Astrocyte of the hippocampus (primary cell): ENCODE measurements at regions not wholly inside any gene's neighbourhood (a gene's known extent, or its start where the extent isn't known, plus 50 kb on each side); places are given as distances from the start of the nearest gene placed in this dataset.
"Not testable (repeated sequence)": the region's sequence is repeated elsewhere in the genome, so short reads cannot be mapped to it uniquely, and the experiment has no call there.

Experiments
- DNase-seq: peaks from one replicate; pipeline ENCODE4 v3.0.0; 2011; ENCODE audit warnings: low read depth, low spot score

DNA sequence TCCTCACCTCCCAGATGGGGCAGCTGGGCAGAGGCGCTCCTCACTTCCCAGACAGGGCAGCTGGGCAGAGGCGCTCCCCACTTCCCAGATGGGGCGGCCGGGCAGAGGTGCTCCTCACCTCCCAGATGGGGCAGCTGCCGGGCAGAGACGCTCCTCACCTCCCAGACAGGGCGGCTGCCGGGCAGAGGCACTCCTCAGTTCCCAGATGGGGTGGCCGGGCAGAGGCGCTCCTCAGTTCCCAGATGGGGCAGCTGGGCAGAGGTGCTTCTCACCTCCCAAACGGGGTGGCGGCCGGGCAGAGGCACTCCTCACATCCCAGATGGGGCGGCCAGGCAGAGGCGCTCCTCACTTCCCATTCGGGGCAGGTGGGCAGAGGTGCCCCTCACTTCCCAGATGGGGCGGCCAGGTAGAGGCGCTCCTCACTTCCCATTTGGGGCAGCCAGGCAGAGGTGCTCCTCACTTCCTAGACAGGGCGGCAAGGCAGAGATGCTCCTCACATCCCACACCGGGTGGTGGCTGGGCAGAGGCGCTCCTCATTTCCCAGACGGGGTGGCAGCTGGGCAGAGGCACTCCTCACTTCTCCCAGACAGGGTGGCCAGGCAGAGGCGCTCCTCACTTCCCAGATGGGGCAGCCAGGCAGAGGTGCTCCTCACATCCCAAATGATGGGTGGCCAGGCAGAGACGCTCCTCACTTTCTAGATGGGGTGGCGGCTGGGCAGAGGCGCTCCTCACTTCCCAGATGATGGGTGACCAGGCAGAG, 668.1 kb downstream of the NUP35 start:
- not testable (repeated sequence) for DNase-seq

DNA sequence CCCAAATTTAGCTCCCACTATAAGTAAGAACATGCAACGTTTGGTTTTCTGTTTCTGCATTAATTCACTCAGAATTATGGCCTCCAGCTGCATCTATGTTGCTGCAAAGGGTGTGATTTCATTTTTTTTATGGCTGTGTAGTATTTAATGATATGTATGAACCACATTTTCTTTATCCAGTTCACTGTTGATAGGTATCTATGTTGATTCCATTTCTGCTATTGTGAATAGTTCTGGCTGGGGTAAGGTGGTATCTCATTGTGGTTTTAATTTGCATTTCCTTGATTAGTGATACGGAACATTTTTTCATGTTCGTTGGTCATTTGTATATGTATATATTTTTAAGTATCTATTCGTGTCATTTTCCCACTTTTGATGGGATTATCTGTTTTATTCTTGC, 674.3 kb downstream of the NUP35 start:
- DNase-seq = no peak

GRCh38 chr2:183799761-183800160, 675.5 kb downstream of the NUP35 start:
- no peak for DNase-seq

DNA sequence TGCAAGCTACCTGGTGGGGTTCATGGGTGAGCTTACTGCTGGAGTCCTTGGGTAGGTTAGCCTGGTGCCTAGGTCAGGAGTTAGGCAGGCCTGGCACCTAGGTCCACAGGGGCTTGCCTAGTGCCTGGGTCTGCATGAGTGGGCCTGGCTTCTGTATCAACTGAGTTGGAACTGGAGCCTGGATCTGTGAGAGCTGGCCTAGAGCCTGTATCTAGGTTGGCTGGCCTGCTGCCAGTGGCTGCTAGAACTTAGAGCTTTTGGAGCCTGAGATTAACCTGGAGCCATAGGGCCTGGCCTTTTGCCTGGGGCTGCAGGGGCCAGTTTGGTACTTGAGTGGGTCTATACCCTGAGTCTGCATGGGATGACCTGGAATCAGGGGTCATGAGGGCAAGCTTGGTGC, 679.4 kb downstream of the NUP35 start:
- no peak for DNase-seq

DNA sequence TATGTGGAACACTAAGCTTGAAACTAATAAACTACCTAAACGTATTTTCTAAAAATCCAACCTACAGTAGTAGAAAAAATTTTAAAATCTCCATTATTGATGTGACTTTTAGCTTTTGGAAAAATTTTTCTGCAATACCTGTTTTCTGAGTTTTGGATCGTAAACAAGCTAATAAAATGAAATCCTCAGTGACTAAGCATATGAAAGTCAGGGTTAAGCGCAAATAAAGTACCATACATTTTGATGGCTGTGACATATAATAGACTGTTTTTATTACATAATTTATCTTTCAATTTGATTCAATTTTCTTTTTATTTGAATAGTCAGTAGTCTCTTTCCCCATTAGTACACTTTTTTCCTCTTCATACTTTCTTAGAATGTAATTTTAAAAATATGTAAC, 683.6 kb downstream of the NUP35 start:
- DNase-seq = no peak

DNA sequence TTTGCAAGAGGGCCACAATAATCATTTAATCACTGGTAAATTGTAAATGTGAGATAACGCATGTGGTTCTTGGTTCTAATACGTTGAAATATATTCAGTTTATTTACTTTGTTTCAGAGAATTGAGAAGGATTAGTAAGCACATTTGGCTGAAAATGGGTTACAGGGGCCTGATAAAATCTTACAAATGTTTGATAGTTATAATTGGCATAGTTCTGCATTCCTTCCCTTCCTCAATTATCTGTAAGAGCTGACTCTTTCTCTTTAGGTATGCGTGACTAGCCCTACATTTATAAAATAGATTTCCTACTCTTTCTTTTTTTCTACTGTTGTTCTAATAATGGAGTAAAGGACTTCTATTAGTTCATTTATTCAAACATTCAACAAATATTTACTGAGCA, 685.2 kb downstream of the NUP35 start:
- DNase-seq = no peak

DNA sequence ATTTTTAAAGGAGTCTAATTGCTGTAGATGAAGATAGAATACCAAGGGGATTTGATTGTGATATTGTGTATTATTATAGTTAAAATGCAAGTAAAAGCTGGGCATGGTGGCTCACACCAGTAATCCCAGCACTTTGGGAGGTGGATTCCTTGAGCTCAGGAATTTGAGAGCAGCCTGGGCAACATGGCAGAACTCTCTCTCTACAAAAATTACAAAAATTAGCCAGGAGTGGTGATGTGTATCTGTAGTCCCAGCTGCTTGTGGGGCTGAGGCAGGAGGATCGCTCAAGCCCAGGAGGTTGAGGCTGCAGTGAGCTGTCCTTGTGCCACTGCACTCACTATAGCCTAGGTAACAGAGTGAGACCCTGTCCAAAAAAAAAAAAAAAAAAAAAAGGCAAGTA, 687.0 kb downstream of the NUP35 start:
- DNase-seq = no peak

GRCh38 chr2:183812091-183812490, 687.8 kb downstream of the NUP35 start:
- peak; percentile 16 for DNase-seq

- no peak for DNase-seq
Observed at GRCh38 chr2:183825710-183826109, 701.5 kb downstream of the NUP35 start.

- DNase-seq = no peak
Observed at GRCh38 chr2:183829931-183830330, 705.7 kb downstream of the NUP35 start.

DNA sequence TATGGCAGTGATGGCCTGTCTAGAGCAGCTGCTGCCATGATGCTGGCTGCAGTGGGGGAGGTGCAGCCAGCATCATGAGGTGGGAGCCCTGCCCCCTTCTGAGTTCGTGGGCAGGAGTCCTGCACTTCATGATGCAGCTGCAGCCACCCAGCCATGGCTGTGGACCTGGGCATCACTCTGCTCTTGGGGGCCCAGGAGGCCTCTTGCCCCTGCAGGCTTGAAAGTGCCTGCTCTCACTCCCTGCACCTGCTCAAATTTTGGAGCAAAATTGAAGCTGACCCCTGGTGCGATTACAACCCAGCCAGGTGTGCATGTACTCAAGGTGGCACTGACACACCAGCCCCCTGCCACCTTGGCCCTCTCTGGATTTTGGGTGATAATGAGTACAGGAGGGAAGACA, 712.9 kb downstream of the NUP35 start:
- no peak for DNase-seq

DNA sequence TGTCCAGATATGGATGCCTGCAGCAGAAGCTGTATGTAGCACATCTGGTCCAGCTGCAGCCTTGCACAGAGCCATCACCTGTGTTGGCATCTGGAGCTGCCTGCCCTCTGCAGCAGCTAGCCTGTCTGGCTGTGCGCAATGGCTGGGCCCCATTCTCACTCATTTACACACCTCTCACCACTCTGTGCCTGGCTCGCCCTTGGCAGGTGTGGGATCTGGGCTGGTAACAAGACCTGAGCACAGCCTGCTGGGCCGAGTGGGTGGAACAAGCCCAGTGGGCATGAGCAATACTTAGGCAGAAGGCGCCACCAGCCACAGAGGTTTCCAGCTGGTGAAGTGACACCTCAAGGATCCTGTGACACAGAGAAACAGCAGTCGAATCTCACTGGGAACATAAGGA, 714.1 kb downstream of the NUP35 start:
- DNase-seq = no peak

- DNase-seq = no peak
Observed at GRCh38 chr2:183840061-183840584, 715.9 kb downstream of the NUP35 start.

DNA sequence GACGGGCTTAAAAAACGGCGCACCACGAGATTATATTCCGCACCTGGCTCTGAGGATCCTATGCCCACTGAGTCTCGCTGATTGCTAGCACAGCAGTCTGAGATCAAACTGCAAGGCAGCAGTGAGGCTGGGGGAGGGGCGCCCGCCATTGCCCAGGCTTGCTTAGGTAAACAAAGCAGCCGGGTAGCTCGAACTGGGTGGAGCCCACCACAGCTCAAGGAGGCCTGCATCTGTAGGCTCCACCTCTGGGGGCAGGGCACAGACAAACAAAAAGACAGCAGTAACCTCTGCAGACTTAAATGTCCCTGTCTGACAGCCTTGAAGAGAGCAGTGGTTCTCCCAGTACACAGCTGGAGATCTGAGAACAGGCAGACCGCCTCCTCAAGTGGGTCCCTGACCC, 725.6 kb downstream of the NUP35 start:
- not testable (repeated sequence) for DNase-seq

- DNase-seq = no peak
Observed at GRCh38 chr2:183859129-183859528, 734.9 kb downstream of the NUP35 start.

GRCh38 chr2:183866666-183867065, 731.7 kb upstream of the ZNF804A start:
- DNase-seq = no peak

GRCh38 chr2:183867206-183867605, 731.1 kb upstream of the ZNF804A start:
- DNase-seq = no peak

DNA sequence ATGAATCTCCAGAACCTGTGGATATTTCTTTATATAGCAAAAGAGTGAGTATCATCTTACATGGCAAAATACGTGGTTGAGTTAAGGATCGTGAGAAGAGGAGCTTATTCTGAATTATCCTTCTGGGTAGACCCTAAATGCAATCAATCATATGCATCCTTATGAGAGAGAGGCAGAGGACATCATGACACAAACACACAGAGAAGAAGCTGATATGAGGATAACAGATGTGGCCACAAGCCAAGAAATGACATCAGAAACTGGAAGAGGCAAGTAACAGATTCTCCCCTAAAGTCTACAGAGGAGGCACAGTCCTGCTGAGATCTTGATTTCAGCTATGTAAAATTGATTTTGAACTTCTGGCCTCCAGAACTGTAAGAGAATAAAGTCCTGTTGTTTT, 730.2 kb upstream of the ZNF804A start:
- peak; percentile 2 for DNase-seq

DNA sequence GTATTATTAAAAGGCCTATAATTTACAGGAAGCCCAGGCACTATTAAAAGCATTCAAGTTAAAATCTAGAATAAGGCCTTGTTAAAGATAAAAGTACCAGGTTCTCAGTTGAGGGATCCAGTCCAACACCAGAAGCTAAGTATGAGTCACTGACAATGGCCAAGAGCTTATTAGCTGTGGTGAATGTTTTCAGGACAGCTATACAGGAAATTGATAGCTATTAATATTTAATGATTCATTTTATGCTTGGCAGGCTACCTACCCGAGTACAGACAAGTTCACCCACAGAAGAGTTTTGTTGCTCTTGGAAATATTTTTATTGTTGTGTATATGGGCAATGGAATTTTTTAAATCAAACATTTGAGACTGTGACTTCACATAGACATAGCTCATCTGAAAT, 729.6 kb upstream of the ZNF804A start:
- peak; percentile 39 for DNase-seq

GRCh38 chr2:183872131-183872530, 726.2 kb upstream of the ZNF804A start:
- DNase-seq = no peak

DNA sequence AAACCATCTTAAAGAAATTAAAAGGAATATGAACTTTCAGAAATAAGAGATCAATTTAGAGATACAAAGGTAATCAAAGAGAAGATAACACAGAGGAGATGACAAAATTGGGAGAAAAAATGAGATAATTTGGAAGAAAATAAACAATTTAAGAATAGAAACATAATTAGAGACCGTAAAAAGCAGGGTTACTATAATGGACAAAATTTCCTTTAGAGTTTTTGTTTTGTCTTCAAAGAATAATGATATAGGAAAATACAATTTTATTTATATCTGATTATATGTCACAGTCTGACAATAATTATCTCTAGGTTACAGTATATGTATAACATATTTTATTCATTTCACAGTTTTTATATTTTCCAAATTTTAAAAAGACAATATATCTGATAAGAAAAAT, 716.4 kb upstream of the ZNF804A start:
- DNase-seq = no peak

DNA sequence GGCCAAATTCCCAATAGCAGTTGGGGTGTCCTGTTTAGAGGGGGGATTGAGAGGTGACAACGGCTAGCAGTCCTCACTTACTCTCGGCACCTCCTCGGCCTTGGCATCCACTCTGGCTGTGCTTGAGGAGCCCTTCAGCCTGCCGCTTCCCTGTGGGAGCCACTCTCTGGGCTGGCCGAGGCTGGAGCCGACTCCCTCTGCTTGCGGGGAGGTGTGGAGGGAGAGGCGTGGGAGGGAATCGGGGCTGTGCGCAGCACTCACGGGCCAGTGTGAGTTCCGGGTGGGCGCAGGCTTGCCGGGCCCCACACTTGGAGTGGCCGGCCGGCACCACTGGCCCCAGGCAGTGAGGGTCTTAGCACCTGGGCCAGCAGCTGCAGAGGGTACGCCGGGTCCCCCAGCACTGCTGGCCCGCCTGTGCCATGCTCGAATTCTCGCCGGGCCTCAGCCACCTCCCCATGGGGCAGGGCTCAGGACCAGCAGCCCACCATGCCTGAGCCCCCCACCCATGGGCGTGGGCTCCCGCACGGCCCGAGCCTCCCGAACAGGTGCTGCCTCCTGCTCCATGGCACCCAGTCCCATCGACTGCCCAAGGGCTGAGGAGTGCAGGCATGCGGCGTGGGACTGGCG, 705.9 kb upstream of the ZNF804A start:
- no peak for DNase-seq

DNA sequence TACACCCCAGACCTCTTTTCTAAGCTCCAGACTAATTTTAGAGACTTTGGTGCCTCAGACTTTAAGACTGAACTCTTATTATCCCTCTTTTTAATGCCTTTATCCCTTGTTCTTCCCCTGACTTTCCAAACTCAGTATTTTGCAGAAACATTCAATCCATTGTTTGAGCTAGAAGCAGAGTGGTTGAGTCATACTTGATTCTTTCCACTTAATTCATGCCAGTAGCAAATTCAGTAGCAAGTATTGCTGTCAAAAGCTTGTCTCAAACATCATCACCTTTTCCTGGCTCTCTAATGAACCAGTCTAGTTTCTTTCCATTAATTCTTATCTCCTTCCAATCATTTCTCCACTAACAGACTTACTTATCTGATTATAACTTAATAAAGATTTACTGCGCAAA, 699.7 kb upstream of the ZNF804A start:
- DNase-seq = peak; percentile 65
